ENCODE measurements at regions not wholly inside any gene's neighbourhood (a gene's known extent, or its start where the extent isn't known, plus 50 kb on each side); places are given as distances from the start of the nearest gene placed in this dataset.
"Not testable (repeated sequence)": the region's sequence is repeated elsewhere in the genome, so short reads cannot be mapped to it uniquely, and the experiment has no call there.

DNA sequence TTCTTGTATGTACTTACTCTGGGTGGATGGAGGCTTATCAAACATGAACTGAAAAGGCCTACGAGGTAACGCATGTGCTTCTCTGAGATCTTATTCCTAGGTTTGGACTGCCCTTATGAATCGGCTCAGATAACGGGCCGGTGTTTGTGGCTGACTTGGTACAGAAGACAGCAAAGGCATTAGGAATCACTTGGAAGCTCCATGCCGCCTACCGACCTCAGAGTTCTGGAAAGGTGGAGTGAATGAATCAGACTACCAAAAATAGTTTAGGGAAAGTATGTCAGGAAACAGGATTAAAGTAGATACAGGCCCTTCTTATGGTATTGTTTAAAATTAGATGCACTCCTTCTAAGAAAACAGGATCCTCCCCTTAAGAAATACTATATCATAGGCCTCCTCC is 172.4 kb upstream of the PCDH9 start:
- no peak overlapping the region for H3K27ac ChIP-seq (ENCODE audit: insufficient read depth, low read depth, low read length, poor library complexity, severe bottlenecking)
- no peaks in the 10 kb centered on the region for H3K4me1 ChIP-seq (ENCODE audit: control insufficient read depth, insufficient read depth, low read length)
- H3K9me3 ChIP-seq (ENCODE audit: control insufficient read depth, low read length): no peaks in the 10 kb centered on the region
- 96 to 98% methylated on average over 7 of the region's 7 CpGs for WGBS, 2 experiments
- no peaks in the 10 kb centered on the region for H3K36me3 ChIP-seq (ENCODE audit: control insufficient read depth, insufficient read depth, low read length)
- H3K4me3 ChIP-seq (ENCODE audit: insufficient read depth, low read depth, low read length): no peak overlapping the region
- no peaks in the 10 kb centered on the region for H3K27me3 ChIP-seq (ENCODE audit: control insufficient read depth, insufficient read depth, low read length, poor library complexity, severe bottlenecking)

GRCh38 chr13:67395577-67395976 is 165.4 kb upstream of the PCDH9 start:
- Histone ChIP-seq H3K27me3 (ENCODE audit: control insufficient read depth, insufficient read depth, low read length, poor library complexity, severe bottlenecking) (no peaks in the 10 kb centered on the region), H3K9me3 (ENCODE audit: control insufficient read depth, low read length) (no peaks in the 10 kb centered on the region), H3K27ac (ENCODE audit: insufficient read depth, low read depth, low read length, poor library complexity, severe bottlenecking) (no peak overlapping the region), H3K4me1 (ENCODE audit: control insufficient read depth, insufficient read depth, low read length) (no peaks in the 10 kb centered on the region), H3K36me3 (ENCODE audit: control insufficient read depth, insufficient read depth, low read length) (no peaks in the 10 kb centered on the region), H3K4me3 (ENCODE audit: insufficient read depth, low read depth, low read length) (no peak overlapping the region)
- WGBS, 2 experiments: no CpG with 5 or more reads among the region's 1 CpG

GRCh38 chr13:67392014-67392413 is 161.9 kb upstream of the PCDH9 start:
- Histone ChIP-seq H3K4me1 (ENCODE audit: control insufficient read depth, insufficient read depth, low read length) (no peaks in the 10 kb centered on the region), H3K36me3 (ENCODE audit: control insufficient read depth, insufficient read depth, low read length) (no peaks in the 10 kb centered on the region), H3K9me3 (ENCODE audit: control insufficient read depth, low read length) (no peaks in the 10 kb centered on the region), H3K27ac (ENCODE audit: insufficient read depth, low read depth, low read length, poor library complexity, severe bottlenecking) (no peak overlapping the region), H3K4me3 (ENCODE audit: insufficient read depth, low read depth, low read length) (no peak overlapping the region), H3K27me3 (ENCODE audit: control insufficient read depth, insufficient read depth, low read length, poor library complexity, severe bottlenecking) (no peaks in the 10 kb centered on the region)

DNA sequence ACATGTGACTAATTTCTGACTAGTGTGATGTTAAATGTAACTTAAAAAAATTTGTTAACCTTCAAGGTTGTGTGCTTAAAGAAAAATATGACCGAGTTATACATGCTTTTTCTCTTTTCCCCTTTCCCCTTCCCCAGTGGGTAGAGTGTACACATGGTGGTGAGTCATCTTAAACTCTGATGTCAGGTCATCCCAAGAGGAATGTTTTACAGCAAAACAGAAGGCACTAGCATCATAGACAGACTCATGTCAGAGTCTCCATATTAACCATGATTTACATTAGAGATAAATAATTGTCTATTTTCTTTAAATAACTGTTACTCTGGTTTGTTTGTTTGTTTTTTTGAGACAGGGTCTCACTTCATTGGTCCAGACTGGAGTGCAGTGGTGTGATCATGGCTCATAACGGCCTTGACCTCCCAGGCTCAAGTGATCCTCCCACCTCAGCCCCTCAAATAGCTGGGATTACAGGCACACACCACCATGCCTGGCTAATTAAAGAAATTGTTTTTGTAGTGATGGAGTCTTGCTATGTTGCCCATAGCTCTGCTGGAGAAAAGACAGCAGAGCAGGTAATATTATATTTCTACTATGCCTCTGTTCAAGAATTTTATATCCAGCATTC is 160.4 kb upstream of the PCDH9 start:
- Histone ChIP-seq H3K4me3 (ENCODE audit: insufficient read depth, low read depth, low read length) (no peak overlapping the region), H3K27me3 (ENCODE audit: control insufficient read depth, insufficient read depth, low read length, poor library complexity, severe bottlenecking) (no peaks in the 10 kb centered on the region), H3K27ac (ENCODE audit: insufficient read depth, low read depth, low read length, poor library complexity, severe bottlenecking) (no peak overlapping the region), H3K36me3 (ENCODE audit: control insufficient read depth, insufficient read depth, low read length) (no peaks in the 10 kb centered on the region), H3K4me1 (ENCODE audit: control insufficient read depth, insufficient read depth, low read length) (no peaks in the 10 kb centered on the region), H3K9me3 (ENCODE audit: control insufficient read depth, low read length) (no peaks in the 10 kb centered on the region)
- WGBS, 2 experiments: 63 to 85% methylated on average over 2 of the region's 2 CpGs

DNA sequence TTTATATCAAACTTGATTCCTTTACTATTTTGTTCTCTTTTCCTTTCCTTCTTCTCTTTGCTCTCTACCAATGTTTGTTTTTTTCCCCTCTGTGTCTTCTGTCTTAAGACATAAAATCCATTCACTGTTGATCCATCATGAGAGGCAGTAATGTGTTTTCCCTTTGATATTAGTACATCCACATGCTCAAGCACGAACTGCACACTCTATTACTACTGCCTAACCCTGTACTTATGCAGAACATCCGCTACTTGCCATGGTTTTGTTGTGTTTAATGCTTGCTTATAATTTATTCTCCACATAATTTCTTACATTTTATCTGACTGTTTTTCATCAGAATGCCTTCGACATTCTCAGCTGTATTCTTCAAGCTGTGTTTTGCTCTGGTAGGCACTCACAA is 159.0 kb upstream of the PCDH9 start:
- H3K9me3 ChIP-seq (ENCODE audit: control insufficient read depth, low read length): no peaks in the 10 kb centered on the region
- no peaks in the 10 kb centered on the region for H3K36me3 ChIP-seq (ENCODE audit: control insufficient read depth, insufficient read depth, low read length)
- H3K27me3 ChIP-seq (ENCODE audit: control insufficient read depth, insufficient read depth, low read length, poor library complexity, severe bottlenecking): no peaks in the 10 kb centered on the region
- 73 to 100% methylated on average over 1 to 3 of the region's 3 CpGs for WGBS, 2 experiments
- H3K27ac ChIP-seq (ENCODE audit: insufficient read depth, low read depth, low read length, poor library complexity, severe bottlenecking): no peak overlapping the region
- no peak overlapping the region for H3K4me3 ChIP-seq (ENCODE audit: insufficient read depth, low read depth, low read length)
- H3K4me1 ChIP-seq (ENCODE audit: control insufficient read depth, insufficient read depth, low read length): no peaks in the 10 kb centered on the region

DNA sequence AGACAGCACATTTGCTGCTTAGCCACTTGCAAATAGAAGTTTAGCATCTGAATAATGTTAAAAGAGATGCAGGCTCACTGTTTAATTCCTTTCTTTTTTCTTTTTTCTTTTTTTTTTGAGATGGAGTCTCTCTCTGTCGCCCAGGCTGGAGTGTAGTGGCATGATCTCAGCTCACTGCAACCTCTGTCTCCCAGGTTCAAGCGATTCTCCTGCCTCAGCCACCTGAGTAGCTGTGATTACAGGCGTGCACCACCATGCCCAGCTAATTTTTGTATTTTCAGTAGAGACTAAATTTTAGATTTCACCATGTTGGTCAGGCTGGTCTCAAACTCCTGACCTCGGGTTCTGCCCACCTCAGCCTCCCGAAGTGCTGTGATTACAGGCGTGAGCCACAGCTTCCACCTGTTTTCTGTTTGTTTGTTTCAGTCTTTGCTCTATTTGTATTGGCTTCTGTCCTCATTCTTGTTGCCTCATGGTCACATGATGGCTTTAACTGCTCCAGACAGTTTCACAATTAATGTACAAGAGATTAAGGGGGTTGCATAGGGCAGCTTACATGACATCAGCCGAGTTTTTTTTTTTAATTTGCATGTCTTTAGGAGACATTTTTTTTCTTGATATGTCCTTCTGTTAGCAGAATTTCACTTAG is 153.1 kb upstream of the PCDH9 start:
- H3K36me3 ChIP-seq (ENCODE audit: control insufficient read depth, insufficient read depth, low read length); H3K4me3 ChIP-seq (ENCODE audit: insufficient read depth, low read depth, low read length); H3K4me1 ChIP-seq (ENCODE audit: control insufficient read depth, insufficient read depth, low read length); H3K27me3 ChIP-seq (ENCODE audit: control insufficient read depth, insufficient read depth, low read length, poor library complexity, severe bottlenecking); H3K9me3 ChIP-seq (ENCODE audit: control insufficient read depth, low read length); H3K27ac ChIP-seq (ENCODE audit: insufficient read depth, low read depth, low read length, poor library complexity, severe bottlenecking): not testable (repeated sequence)
- 87% methylated on average over 7 of the region's 7 CpGs for WGBS, 2 experiments

GRCh38 chr13:67377919-67378318 is 147.8 kb upstream of the PCDH9 start:
- H3K4me3 ChIP-seq (ENCODE audit: insufficient read depth, low read depth, low read length): no peak overlapping the region
- H3K36me3 ChIP-seq (ENCODE audit: control insufficient read depth, insufficient read depth, low read length): no peaks in the 10 kb centered on the region
- no peaks in the 10 kb centered on the region for H3K4me1 ChIP-seq (ENCODE audit: control insufficient read depth, insufficient read depth, low read length)
- WGBS, 2 experiments: 75 to 97% methylated on average over 1 of the region's 1 CpG
- no peaks in the 10 kb centered on the region for H3K9me3 ChIP-seq (ENCODE audit: control insufficient read depth, low read length)
- H3K27me3 ChIP-seq (ENCODE audit: control insufficient read depth, insufficient read depth, low read length, poor library complexity, severe bottlenecking): no peaks in the 10 kb centered on the region
- H3K27ac ChIP-seq (ENCODE audit: insufficient read depth, low read depth, low read length, poor library complexity, severe bottlenecking): no peak overlapping the region

GRCh38 chr13:67374391-67374790 is 144.3 kb upstream of the PCDH9 start:
- Histone ChIP-seq H3K4me3 (ENCODE audit: insufficient read depth, low read depth, low read length) (no peak overlapping the region), H3K4me1 (ENCODE audit: control insufficient read depth, insufficient read depth, low read length) (no peaks in the 10 kb centered on the region), H3K27me3 (ENCODE audit: control insufficient read depth, insufficient read depth, low read length, poor library complexity, severe bottlenecking) (no peaks in the 10 kb centered on the region), H3K27ac (ENCODE audit: insufficient read depth, low read depth, low read length, poor library complexity, severe bottlenecking) (no peak overlapping the region), H3K9me3 (ENCODE audit: control insufficient read depth, low read length) (no peaks in the 10 kb centered on the region), H3K36me3 (ENCODE audit: control insufficient read depth, insufficient read depth, low read length) (no peaks in the 10 kb centered on the region)
- 95 to 100% methylated on average over 1 of the region's 1 CpG for WGBS, 2 experiments

DNA sequence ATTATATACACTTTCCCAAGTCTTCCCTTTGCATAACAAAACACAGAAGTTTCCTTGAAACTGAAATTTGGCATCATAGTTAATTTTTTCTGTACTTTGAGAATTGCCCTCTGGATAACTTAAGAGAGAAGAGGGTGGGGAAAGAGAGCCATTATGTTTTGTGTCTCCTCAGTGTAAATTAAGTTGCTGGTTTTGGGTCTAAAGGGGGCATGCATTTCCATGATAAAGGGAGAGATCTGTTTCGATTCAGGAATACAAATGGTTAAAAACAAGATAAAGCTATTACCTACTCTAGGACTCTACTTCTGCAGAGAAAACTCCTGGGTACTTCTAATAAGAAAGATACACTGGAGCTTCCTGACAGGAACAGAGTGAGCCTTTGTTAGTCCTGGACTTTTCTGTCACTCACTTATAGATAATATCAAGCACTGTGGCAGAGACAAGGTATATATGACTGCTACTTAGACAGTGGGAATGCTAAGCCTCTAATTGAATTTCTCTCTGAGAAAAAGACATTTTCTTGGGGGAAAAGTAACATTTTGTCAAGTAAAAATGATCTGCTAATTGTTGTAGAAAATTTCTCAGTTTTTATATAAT is 142.8 kb upstream of the PCDH9 start:
- Histone ChIP-seq H3K9me3 (ENCODE audit: control insufficient read depth, low read length) (no peaks in the 10 kb centered on the region), H3K36me3 (ENCODE audit: control insufficient read depth, insufficient read depth, low read length) (no peaks in the 10 kb centered on the region), H3K27me3 (ENCODE audit: control insufficient read depth, insufficient read depth, low read length, poor library complexity, severe bottlenecking) (no peaks in the 10 kb centered on the region), H3K27ac (ENCODE audit: insufficient read depth, low read depth, low read length, poor library complexity, severe bottlenecking) (no peak overlapping the region), H3K4me1 (ENCODE audit: control insufficient read depth, insufficient read depth, low read length) (no peaks in the 10 kb centered on the region), H3K4me3 (ENCODE audit: insufficient read depth, low read depth, low read length) (no peak overlapping the region)
- 80% methylated on average over 1 of the region's 1 CpG; no CpG with 5 or more reads in 1 of the 2 experiments for WGBS, 2 experiments

DNA sequence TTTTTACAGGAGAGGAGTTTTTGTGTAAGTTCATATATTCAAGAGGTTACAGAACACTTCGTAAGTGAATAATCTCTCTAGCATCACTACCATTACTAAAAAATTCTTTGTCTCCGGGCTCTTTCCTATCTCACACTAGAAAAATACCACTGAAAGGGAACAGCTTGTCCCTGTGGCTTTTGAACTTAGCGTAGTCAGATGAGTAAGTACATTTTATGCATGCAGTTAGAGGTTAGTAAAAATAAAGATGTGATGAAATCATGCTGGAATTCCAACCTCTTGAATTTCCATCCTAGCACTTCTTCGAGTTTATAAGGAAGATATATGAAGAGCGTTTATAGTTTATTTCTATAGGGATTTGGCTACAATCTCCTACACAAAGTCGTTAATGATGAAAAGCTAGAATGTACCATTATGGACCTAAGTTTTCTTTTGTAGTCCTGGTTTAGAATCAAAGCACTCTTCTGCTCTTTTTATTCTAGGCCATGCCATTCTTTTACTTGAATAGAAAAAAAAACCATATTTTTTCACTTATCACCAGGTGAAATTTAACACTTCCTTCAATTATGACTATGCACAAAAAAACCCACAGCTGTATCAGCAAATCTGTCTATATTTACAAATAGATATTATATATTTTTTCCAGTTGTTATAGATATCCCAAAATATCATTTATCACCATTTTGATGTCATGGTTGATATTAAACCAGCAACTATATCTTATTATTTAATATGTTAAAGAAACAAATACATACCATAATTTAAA is 139.9 kb upstream of the PCDH9 start:
- 91 to 100% methylated on average over 5 to 6 of the region's 6 CpGs for WGBS, 2 experiments
- no peaks in the 10 kb centered on the region for H3K36me3 ChIP-seq (ENCODE audit: control insufficient read depth, insufficient read depth, low read length)
- no peak overlapping the region for H3K4me3 ChIP-seq (ENCODE audit: insufficient read depth, low read depth, low read length)
- H3K4me1 ChIP-seq (ENCODE audit: control insufficient read depth, insufficient read depth, low read length): no peaks in the 10 kb centered on the region
- H3K27me3 ChIP-seq (ENCODE audit: control insufficient read depth, insufficient read depth, low read length, poor library complexity, severe bottlenecking): no peaks in the 10 kb centered on the region
- H3K27ac ChIP-seq (ENCODE audit: insufficient read depth, low read depth, low read length, poor library complexity, severe bottlenecking): no peak overlapping the region
- H3K9me3 ChIP-seq (ENCODE audit: control insufficient read depth, low read length): no peaks in the 10 kb centered on the region
